Hepatic stellate cell (primary cell): ENCODE measurements at regions not wholly inside any gene's neighbourhood (a gene's known extent, or its start where the extent isn't known, plus 50 kb on each side); places are given as distances from the start of the nearest gene placed in this dataset.
"Not testable (repeated sequence)": the region's sequence is repeated elsewhere in the genome, so short reads cannot be mapped to it uniquely, and the experiment has no call there.

Experiments used
- DNase-seq: peaks from one replicate; pipeline ENCODE4 v3.0.0; 2011; ENCODE audit warnings: low spot score

- no peak for DNase-seq
Measured at GRCh38 chr15:68482246-68482645, 50.3 kb upstream of the ITGA11 start.

- no peak for DNase-seq
Measured at GRCh38 chr15:68483165-68483564, 51.2 kb upstream of the ITGA11 start.

- DNase-seq, result no peak
Measured at GRCh38 chr15:68484220-68484619, 52.3 kb upstream of the ITGA11 start.

GRCh38 chr15:68484696-68485400 is 52.9 kb upstream of the ITGA11 start:
- peak; percentile 72 for DNase-seq

- DNase-seq, result no peak
Measured at GRCh38 chr15:68485721-68486360, 53.9 kb upstream of the ITGA11 start.

GRCh38 chr15:68487087-68487843 is 55.3 kb upstream of the ITGA11 start:
- peak; percentile 57 for DNase-seq

GRCh38 chr15:68488290-68488689 is 56.3 kb upstream of the ITGA11 start:
- no peak for DNase-seq

- no peak for DNase-seq
Measured at GRCh38 chr15:68488966-68489365, 57.0 kb upstream of the ITGA11 start.

- no peak for DNase-seq
Measured at GRCh38 chr15:68489421-68489820, 57.5 kb upstream of the ITGA11 start.

- DNase-seq, result no peak
Measured at GRCh38 chr15:68491415-68492106, 59.6 kb upstream of the ITGA11 start.

GRCh38 chr15:68492855-68493254 is 60.9 kb upstream of the ITGA11 start:
- peak; percentile 53 for DNase-seq

- no peak for DNase-seq
Measured at GRCh38 chr15:68493629-68494028, 61.7 kb upstream of the ITGA11 start.

- no peak for DNase-seq
Measured at GRCh38 chr15:68494573-68495110, 62.7 kb upstream of the ITGA11 start.

- no peak for DNase-seq
Measured at GRCh38 chr15:68495221-68495950, 63.4 kb upstream of the ITGA11 start.

GRCh38 chr15:68495981-68496705 is 64.2 kb upstream of the ITGA11 start:
- no peak for DNase-seq

- not testable (repeated sequence) for DNase-seq
Measured at GRCh38 chr15:68496751-68497150, 64.8 kb upstream of the ITGA11 start.

GRCh38 chr15:68497206-68497910 is 65.4 kb upstream of the ITGA11 start:
- no peak for DNase-seq

- no peak for DNase-seq
Measured at GRCh38 chr15:68498076-68498475, 66.1 kb upstream of the ITGA11 start.

GRCh38 chr15:68499620-68500312 is 67.8 kb upstream of the ITGA11 start:
- DNase-seq, result no peak
